Stomach (tissue), 8 donors: ENCODE measurements at regions not wholly inside any gene's neighbourhood (a gene's known extent, or its start where the extent isn't known, plus 50 kb on each side); places are given as distances from the start of the nearest gene placed in this dataset.

Experiments used
- DNase-seq, 2 donors: peaks; one replicate each; pipeline versions ENCODE4 v3.0.0 to v3.0.0-alpha.2; 2013 to 2019
- H3K27ac ChIP-seq, 5 donors: fragments of 200-600 bp in 4 of 5; sonication (generic) in 4 of 5; one replicate each; pipeline ENCODE4 v1.5.1; 2013 to 2019; ENCODE audit warnings: mild to moderate bottlenecking in 1 of 5, moderate library complexity in 1 of 5
- H3K27me3 ChIP-seq, 3 donors: fragments of 200-600 bp; sonication (generic); one replicate each; pipeline ENCODE4 v1.5.1; 2017 to 2019; ENCODE audit warnings: mixed run types in 1 of 3
- H3K36me3 ChIP-seq, 4 donors: fragments of 200-600 bp; sonication (generic); 1 replicate in 3 of 4; 2 replicates in 1 of 4; pipeline ENCODE4 v1.5.1; 2016 to 2019
- H3K4me1 ChIP-seq, 4 donors: fragments of 200-600 bp; sonication (generic); one replicate each; pipeline ENCODE4 v1.5.1; 2016 to 2019
- H3K4me3 ChIP-seq, 4 donors: fragments of 200-600 bp; sonication (generic) in 3 of 4; one replicate each; pipeline ENCODE4 v1.5.1; 2016 to 2019; ENCODE audit warnings: mild to moderate bottlenecking in 1 of 4
- H3K9me3 ChIP-seq, 4 donors: fragments of 200-600 bp; sonication (generic); one replicate each; pipeline ENCODE4 v1.5.1; 2016 to 2019
- EP300 ChIP-seq: sonication (generic); formaldehyde crosslinking; IDR thresholded peaks from one replicate; pipeline ENCODE4 v1.6.1; 2017; ENCODE audit warnings: antibody characterized with exemption
- POLR2A ChIP-seq, 4 donors: fragments of 450-650 bp; IDR thresholded peaks; one replicate each; pipeline ENCODE4 v1.6.1; 2016; ENCODE audit warnings: antibody characterized with exemption in 4 of 4, control low read depth in 2 of 4, mild to moderate bottlenecking in 1 of 4, moderate library complexity in 1 of 4
- POLR2AphosphoS5 ChIP-seq, 3 donors: sonication (generic); formaldehyde crosslinking; IDR thresholded peaks; one replicate each; pipeline ENCODE4 v1.6.1; 2016; ENCODE audit warnings: antibody characterized with exemption in 3 of 3
- WGBS, 5 donors: extraction: QIAGEN DNeasy Blood & Tissue Kit in 3 of 5; methylation state at CpG; one replicate each; pipeline versions ENCODE4 v1.1.5 to v1.1.7; 2013 to 2018; 5-methylcytosine and 5-hydroxymethylcytosine counted together
- intact Hi-C: fragments of 100-400 bp; cut with DNase I; formaldehyde crosslinking; loops from one replicate; pipeline ENCODE4 v1.15.1; 2023; ENCODE audit warnings: low total_unique reads
- TF ChIP-seq, protein P1 (sequence below), 7 experiments: fragments of 450-650 bp in 4 of 7; fragments of 200-600 bp in 3 of 7; sonication (generic) in 3 of 7; IDR thresholded peaks; one replicate each; pipeline ENCODE4 v1.5.1; 2016 to 2019; ENCODE audit warnings: antibody characterized with exemption in 7 of 7, control low read depth in 2 of 7, mild to moderate bottlenecking in 1 of 7
- donor health status: healthy with polysubstance abuse.
- donor health status: Bipolar disorder and iron deficiency.
- donor health status: healthy.

DNA sequence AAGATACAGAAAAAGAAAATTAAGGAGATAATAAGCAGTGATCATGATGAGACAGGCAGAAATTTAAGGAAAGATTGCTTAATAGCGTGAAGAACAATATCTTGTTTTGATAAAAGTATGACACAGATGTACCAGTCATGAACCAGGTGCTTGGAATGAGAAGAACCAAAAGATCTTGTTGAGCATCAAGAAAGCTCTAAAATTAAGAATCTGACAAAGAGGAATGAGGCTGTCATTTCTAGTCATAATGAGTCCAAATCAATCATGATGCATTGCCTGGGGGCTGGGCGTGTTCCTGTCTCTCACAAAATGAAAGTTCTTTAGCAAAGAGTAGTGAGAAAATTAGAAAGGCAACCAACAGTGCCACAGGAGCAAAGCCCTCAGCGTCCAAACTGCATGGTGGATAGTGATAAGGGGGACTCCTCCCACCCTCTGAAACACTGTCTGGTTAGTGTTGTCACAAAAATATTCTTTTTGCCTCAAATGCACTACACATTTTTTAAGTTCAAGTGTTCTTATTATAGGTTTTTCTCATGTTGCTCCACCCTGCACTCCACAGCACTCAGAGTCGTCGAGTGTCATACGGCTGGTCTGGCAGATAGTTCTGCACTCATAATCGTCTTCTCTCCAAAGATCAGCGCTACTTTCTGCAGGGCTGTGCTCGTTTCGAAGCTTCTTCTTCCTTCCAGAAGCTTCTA is 439.6 kb downstream of the TNS3 start:
- TF ChIP-seq EP300 (no peak), POLR2AphosphoS5 (IDR thresholded peaks at IDR 0.05) (no peak), POLR2A (IDR thresholded peaks at IDR 0.05) (no peak)
- TF ChIP-seq, protein P1, sequence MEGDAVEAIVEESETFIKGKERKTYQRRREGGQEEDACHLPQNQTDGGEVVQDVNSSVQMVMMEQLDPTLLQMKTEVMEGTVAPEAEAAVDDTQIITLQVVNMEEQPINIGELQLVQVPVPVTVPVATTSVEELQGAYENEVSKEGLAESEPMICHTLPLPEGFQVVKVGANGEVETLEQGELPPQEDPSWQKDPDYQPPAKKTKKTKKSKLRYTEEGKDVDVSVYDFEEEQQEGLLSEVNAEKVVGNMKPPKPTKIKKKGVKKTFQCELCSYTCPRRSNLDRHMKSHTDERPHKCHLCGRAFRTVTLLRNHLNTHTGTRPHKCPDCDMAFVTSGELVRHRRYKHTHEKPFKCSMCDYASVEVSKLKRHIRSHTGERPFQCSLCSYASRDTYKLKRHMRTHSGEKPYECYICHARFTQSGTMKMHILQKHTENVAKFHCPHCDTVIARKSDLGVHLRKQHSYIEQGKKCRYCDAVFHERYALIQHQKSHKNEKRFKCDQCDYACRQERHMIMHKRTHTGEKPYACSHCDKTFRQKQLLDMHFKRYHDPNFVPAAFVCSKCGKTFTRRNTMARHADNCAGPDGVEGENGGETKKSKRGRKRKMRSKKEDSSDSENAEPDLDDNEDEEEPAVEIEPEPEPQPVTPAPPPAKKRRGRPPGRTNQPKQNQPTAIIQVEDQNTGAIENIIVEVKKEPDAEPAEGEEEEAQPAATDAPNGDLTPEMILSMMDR (IDR thresholded peaks at IDR 0.05) = no peak
- Histone ChIP-seq H3K4me3 (no peak overlapping the region), H3K27me3 (no peaks in the 10 kb centered on the region), H3K27ac (no peak overlapping the region), H3K4me1 (peaks cover 0 to 3% (median under 1%) of the 10 kb centered on the region in 4 donors), H3K9me3 (no peaks in the 10 kb centered on the region), H3K36me3 (no peaks in the 10 kb centered on the region)
- intact Hi-C loops = no loop called here
- 75 to 83% (median 76%) methylated on average over 10 of the region's 10 CpGs for WGBS, 5 donors
- no peak for DNase-seq

DNA sequence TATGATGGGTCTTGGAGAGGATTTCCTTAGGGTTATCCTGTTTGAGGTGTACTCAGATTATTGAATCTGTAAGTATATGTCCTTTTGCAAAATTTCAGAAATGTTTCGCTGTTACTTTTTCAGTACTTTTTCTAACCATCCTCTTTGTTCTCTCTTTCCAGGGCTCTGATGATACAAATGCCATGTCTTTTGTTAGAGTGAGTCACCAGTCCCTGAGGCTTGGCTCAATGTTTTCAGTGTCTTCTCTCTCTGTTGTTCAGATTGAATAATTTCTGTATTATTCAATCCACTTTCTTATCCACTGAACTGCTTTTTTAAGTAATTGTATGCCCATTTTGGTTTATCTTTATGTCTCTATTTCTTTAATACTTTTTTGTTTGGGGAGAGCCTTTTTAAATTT is 449.4 kb downstream of the TNS3 start:
- Histone ChIP-seq H3K27ac (no peak overlapping the region), H3K4me3 (no peak overlapping the region), H3K36me3 (no peaks in the 10 kb centered on the region), H3K27me3 (no peaks in the 10 kb centered on the region), H3K4me1 (no peaks in the 10 kb centered on the region), H3K9me3 (no peaks in the 10 kb centered on the region)
- WGBS, 5 donors = 86 to 100% (median 97%) methylated on average over 1 of the region's 1 CpG
- no peak for DNase-seq
- TF ChIP-seq, protein P1 (IDR thresholded peaks at IDR 0.05) = no peak
- no peak for TF ChIP-seq POLR2AphosphoS5 (IDR thresholded peaks at IDR 0.05)
- no peak for TF ChIP-seq POLR2A (IDR thresholded peaks at IDR 0.05)
- TF ChIP-seq EP300 = no peak
- intact Hi-C loops = no loop called here

DNA sequence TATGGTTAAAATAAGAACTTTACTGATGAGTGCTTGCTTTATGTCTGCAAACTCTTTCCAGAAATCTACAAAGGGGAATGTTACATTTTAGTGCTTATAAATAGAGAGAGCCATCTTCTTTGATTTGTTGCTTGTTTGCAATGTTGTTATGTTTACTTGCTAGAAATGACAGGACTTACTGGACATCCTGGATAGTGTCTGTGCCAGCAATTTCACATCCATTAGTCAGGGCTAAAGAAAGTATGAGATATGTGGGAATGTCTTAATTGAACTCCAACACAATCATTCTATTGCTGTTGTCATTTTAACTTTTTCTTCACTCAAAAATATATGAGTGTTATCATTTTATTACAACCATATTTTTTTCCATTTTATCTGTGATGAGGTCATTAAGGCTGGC is 453.2 kb downstream of the TNS3 start:
- no peak for DNase-seq

DNA sequence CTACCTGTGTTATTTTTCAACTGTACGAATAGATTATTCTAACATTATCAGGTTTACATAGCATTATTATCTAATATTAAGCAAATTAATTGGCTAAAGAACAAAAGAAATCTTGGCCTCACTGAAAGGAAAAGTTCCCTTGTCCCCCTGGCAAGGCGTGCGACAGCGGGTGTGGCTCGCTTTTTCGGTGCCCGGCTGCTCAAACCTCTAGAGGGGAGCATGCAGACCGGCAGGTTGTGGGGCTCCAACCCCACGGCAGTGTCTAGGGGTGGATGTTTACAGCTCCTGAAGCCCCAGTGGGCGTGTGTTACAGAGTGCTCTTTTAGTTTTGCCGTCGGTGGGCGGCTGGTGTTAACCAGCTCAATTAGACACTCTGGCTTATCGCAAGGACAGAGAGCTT is 456.4 kb downstream of the TNS3 start:
- Histone ChIP-seq H3K27me3 (no peaks in the 10 kb centered on the region), H3K9me3 (no peaks in the 10 kb centered on the region), H3K4me1 (no peaks in the 10 kb centered on the region), H3K4me3 (no peak overlapping the region), H3K36me3 (no peaks in the 10 kb centered on the region), H3K27ac (no peak overlapping the region)
- intact Hi-C loops = no loop called here
- TF ChIP-seq EP300 (no peak), POLR2A (IDR thresholded peaks at IDR 0.05) (no peak), POLR2AphosphoS5 (IDR thresholded peaks at IDR 0.05) (no peak)
- TF ChIP-seq, protein P1 (IDR thresholded peaks at IDR 0.05) = no peak
- DNase-seq = no peak
- WGBS, 5 donors = 58 to 75% (median 70%) methylated on average over 14 of the region's 14 CpGs

More for the DNA sequence above, 453.2 kb downstream of the TNS3 start:
- Histone ChIP-seq H3K27ac (no peak overlapping the region), H3K36me3 (no peaks in the 10 kb centered on the region), H3K27me3 (no peaks in the 10 kb centered on the region), H3K4me3 (no peak overlapping the region), H3K9me3 (no peaks in the 10 kb centered on the region), H3K4me1 (no peaks in the 10 kb centered on the region)
- TF ChIP-seq, protein P1 (IDR thresholded peaks at IDR 0.05) = no peak
- TF ChIP-seq EP300 = no peak
- no peak for TF ChIP-seq POLR2AphosphoS5 (IDR thresholded peaks at IDR 0.05)
- TF ChIP-seq POLR2A (IDR thresholded peaks at IDR 0.05) = no peak
- intact Hi-C loops = no loop called here
